CD4-positive, alpha-beta T cell treated with Interleukin-12 subunit alpha and Interleukin-12 subunit beta, for 1 hour (primary cell): ENCODE measurements at regions not wholly inside any gene's neighbourhood (a gene's known extent, or its start where the extent isn't known, plus 50 kb on each side); places are given as distances from the start of the nearest gene placed in this dataset.
"Not testable (repeated sequence)": the region's sequence is repeated elsewhere in the genome, so short reads cannot be mapped to it uniquely, and the experiment has no call there.

Source experiments
- DNase-seq: peaks from one replicate; pipeline ENCODE4 v3.0.0-alpha.2; 2020

DNA sequence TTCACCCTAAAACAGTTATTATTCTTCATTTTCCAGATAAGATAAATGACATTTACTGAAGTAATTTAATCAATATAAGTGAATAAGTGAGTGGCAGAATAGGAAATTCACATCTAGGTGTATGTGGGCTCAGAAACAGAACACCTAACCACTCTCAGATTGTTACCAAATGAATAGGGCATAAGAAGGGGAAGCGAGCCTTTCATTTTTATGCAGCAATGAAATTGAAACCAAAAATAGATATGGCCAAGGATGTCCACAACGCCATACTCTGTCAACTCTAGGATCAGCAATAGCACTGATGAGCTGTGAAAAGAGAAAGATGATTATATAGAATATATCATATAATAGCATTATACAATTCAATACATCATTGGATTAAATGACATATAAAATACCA, 398.1 kb upstream of the API5 start:
- no peak for DNase-seq

DNA sequence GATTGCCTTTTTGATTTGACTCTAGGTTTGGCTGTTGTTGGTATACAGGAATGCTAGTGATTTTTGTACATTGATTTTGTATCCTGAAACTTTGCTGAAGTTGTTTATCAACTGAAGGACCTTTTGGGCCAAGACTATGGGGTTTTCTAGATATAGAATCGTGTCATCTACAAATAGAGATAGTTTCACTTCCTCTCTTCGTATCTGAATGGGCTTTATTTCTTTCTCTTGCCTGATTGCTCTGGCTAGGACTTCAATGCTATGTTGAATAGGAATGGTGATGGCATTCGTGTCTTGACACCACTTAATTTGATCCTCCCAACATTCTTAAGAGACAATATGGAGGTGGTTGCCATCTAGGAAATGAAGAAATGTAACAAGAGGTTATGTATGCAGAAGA, 388.1 kb upstream of the API5 start:
- DNase-seq, result no peak

DNA sequence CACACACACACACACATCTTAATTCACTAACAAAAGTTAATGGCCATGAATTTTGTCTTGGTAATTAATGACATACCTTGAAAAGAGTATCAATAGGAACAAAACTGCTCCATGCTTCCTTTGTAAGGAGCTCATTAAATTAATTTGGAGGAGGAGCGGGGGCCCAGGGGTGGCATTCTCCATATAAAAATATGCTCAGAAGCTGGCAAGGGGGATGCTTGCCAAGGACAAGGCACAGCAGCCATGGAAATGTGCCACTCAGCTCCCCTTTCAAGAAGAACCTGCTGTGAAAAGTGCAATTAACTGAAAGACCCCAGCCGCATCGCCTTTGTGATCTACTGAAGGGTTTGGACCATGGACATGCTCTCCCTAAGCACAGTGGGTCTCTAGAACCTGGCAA, 385.9 kb upstream of the API5 start:
- DNase-seq, result no peak

DNA sequence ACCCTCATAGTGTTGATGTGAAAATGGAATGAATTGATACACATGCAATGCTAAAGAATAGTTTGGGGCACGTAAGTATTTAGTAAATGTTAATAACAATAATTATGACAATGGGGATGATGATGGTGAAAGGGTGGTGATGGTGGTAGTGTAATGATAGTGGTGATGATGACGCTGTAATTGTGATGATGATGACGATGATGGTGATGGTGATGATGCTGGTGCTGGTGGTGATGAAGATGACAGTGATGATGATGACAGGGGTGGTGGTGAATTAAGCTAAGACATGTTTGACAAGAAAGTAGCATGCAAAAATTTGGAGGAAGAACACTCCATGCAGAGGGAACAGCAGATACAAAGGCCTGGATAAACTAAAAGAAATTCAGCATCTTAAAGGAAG, 364.4 kb upstream of the API5 start:
- no peak for DNase-seq

DNA sequence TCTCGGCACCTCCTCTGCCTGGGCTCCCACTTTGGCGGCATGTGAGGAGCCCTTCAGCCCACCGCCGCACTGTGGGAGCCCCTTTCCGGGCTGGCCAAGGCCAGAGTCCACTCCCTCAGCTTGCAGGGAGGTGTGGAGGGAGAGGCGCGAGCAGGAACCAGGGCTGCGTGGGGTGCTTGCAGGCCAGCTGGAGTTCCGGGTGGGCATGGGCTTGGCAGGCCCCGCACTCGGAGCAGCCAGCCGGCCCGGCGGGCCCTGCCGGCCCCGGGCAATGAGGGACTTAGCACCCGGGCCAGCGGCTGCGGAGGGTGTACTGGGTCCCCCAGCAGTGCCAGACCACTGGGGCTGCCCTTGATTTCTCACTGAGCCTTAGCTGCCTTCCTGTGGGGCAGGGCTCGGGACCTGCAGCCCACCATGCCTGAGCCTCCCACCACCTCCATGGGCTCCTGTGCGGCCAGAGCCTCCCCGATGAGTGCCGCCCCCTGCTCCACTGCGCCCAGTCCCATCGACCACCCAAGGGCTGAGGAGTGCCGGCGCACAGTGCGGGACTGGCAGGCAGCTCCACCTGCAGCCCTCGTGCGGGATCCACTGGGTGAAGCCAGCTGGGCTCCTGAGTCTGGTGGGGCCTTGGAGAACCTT, 361.9 kb upstream of the API5 start:
- DNase-seq, result not testable (repeated sequence)

DNA sequence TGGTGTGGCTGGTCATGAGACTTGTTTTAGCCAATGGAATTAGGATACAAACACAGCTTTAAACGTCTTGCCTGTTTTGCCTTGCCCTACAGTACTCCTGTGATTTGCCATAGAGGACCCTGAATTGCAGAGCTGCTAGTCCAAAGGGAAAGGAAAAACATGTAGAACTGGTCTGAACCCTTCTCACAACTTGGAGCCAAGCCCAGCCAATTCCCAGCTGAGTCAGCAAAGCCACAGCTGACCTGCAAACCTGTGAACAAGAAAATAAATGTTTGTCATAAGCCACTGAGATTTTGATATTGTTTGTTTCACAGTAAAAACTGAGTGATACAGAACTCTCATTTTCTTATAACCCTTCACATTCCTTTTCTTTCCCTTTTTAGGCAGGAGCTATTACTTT, 360.5 kb upstream of the API5 start:
- DNase-seq, result no peak

DNA sequence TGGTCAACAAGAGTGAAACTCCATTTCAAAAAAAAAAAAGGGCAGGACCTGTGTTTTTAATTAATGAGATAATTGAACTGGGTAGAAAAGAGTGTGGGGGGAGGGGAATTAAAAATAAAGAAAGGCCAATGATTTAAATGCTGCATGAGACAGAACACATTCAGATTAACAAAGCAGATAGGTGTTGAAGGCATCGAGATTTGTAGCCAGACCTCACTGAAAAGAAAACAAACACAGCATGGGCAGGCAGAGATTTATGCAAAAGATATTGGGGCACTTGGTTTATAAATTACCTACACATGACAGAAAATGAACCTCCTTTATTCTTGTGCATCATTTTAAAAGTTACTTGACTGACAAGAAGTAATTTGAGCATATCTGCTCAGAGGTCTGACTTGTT, 354.0 kb upstream of the API5 start:
- no peak for DNase-seq

DNA sequence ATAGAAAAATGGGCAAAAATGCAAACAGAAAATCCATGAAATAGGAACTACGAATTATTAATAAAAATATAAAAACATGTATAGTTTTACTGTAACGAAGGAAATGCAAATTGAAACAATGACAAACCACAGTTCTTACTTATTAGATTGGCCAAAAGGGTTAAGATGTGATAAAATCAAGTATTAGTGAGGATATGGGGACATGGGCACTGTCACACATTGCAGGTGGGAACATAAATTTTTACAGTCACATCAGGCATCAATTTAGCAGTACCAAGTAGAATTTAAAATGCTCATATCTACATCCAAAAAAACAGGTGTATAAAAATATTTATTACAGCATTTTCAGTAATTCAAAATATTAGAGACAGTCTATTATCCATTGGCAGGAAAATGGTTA, 353.2 kb upstream of the API5 start:
- no peak for DNase-seq

DNA sequence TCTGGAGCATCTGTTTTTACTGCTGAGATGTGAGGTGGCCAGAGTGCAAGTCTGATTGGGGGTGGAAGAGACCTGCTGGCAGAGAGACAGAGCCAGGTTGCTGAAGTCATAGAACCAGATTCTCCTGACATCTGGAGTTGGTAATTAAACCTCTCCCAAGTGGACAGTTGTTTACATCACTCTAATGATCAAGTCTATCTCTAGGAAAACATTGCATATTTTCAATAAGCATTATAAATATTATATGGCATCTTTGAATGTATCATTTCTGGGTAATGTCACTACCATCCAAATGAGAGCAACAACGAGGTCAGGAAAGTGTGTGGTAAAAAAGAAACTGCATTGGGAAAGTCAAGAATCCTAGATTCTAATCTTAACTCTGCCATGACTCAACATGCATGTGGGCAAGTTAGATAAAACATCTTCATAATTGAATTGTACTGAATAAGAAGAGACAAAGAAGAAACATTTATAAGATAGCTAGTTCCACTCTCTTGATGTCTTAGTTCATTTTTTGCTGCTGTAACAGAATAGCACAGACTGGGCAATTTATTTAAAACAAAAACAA, 351.2 kb upstream of the API5 start:
- DNase-seq, result no peak

DNA sequence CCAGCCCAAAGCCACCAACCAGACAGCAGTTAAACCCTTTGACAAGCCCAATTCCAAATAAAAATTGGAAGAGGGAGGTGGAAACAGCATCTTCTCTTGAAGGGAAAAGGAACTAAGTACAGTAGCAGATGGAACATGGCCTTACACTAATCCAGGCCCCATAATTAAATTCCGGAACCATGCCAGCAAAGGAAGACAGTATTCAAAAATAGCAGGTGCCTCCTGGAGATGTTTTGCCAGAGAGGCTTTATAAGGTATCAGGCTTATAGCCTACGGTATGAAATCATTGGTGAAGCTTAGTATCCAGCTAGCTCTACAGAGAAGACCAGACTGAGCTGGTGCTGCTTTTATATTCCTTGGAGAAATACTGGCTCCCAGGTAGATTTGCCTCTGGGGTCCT, 344.1 kb upstream of the API5 start:
- DNase-seq, result no peak

DNA sequence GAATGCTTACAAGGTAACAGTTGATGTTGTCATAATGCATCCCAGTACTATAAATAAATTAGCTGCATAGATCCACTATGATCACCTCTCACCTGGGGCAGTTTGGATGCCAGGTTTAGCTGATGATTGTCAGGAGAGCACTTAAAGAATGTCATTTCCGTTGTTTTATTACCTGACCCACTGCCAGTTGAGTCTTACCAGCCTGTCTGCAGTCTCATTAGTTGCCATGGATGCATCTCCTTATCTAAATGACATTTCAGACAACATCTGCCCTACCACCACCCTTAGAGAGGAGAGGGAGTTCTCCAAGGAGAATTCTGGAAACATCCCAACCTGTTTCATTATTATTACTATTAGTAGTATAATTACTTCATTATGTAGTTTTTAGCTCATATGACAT, 339.1 kb upstream of the API5 start:
- DNase-seq, result no peak

DNA sequence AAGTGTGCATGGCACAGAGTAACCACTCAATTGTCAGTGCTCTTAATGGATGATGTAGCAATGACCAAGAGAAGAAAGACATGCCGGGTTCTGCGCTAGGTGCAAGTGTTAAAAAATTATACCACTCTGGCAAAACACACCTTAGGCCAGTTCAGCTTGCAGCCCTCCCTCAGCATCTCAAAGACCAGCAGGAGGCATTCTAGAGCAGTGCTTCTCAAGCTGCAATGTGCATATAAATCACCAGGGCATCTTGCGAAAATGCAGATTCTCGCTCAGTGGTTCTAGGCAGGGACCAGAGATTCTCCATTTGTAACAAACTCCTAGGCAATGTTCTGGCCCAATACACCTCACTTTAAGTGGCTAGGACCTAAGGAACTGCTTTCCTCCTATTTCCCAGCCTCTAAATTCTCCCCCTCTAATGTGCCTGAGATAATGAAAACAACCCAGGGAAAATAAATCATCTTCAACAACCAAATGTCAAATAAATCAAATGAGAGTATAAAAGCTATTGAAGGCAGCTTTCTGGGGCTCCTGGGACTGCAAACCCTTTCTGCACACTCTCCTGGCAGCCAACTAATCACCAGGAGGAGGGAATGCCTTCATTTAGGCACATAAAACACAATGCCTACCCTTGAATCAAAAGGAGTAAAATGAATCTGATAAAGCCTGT, 337.2 kb upstream of the API5 start:
- no peak for DNase-seq

DNA sequence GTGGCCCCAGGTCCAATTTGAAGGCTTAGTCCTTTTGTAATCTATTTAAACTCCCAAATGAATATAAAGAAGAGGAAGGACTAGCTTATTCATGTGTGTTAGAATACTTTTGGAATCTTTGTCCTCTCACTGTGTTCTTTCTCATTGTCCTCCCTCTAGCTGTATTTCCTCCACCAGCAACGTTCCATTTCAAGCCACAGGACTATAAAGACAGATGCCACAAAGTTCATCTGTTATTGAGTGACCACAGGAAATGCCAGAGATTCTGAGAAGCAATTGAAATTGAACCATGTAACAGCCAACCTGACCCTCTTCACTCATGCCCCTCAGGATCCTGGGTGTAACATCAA, 336.6 kb upstream of the API5 start:
- DNase-seq, result no peak

DNA sequence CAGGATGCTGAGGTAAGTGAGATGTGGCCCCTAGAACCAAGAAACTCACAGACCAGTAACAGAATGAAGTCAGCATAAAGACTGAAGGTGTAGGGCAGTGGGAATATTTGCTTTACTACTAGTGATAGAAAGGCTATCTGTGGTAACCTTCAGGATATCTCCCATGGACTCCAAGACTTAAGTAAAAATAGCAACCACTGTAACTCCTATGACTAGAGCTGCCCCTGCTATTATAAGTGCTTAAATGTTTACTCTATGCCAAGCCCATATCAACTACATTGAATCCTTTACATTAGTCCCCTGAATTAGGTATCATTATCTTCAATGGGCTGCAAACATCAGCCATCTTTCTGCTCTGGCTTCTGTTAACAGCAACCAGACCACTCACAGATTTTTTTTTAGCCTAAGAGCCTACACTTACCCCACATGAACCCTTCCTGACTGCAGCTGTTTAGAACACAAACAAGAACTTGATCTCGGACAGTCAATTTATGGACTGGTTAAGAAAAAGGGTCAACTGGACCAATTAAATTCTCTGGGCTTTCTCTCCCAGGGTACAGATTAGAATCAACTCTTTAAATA, 335.1 kb upstream of the API5 start:
- DNase-seq, result no peak

DNA sequence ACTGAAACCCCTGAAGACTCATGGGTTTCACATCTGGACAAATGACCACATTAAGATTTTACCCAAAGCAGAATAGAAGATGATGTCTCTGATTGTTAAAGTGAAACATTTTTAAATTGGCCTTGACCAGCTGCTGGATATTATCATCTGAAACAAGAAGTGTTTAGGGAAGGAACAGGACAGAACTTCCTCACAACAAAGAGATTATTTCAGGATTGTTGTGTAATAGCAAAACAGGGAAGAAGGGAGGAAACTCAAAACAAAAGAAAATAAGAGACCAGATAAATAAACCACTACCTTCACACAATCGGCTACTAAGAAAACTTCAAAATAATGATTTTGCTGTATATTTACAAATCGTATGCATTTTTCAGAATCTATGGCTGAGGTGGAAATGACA, 319.2 kb upstream of the API5 start:
- DNase-seq, result no peak

DNA sequence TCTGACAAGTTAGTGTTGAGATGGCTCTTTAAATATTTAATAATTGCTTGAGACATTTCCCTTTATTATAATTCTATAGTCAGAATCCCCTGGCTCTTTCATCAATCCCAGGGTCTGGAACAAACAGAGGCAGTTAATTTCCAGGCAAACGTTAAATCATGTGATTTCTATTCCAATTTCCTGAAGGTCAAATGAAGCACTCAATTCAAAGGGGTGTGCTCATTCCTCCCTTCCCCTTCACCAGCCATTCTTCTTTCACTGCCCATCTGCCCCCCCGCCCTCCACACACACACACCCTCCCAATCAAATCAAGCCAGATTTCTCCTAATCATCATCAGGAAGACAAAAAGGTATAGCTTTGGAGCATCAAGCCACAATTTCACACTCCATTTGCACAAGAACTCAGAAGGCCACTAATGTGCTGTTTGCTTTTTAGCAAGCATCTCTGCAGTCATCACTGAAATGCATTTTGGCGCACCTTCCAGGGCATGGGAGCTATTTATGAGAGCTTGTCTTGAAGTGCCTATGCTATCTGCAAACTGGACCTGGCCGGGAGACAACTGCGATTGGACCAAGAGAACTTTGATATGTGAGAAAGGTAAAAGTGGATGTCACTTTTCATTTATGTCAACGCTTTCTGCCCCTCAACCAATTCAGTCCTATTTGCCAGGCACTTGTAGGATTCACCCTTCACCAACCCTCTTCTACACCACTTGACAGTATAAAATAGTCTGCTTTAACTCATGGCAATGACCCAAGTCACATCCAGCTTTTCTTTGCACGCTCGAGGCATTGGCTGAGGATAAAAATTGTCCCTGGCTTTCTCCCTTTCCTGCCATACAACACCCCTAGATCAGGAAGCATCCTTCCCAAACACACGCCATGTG, 315.1 kb upstream of the API5 start:
- DNase-seq, result no peak

DNA sequence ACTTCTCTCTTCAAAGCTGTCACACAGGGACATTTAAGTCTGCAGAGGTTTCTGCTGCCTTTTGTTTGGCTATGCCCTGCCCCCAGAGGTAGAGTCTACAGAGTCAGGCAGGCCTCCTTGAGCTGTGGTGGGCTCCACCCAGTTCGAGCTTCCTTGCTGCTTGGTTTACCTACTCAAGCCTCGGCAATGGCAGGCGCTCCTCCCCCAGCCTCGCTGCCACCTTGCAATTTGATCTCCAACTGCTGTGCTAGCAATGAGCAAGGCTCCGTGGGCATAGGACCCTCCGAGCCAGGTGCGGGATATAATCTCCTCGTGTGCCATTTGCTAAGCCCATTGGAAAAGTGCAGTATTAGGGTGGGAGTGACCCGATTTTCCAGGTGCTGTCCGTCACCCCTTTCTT, 306.9 kb upstream of the API5 start:
- not testable (repeated sequence) for DNase-seq

DNA sequence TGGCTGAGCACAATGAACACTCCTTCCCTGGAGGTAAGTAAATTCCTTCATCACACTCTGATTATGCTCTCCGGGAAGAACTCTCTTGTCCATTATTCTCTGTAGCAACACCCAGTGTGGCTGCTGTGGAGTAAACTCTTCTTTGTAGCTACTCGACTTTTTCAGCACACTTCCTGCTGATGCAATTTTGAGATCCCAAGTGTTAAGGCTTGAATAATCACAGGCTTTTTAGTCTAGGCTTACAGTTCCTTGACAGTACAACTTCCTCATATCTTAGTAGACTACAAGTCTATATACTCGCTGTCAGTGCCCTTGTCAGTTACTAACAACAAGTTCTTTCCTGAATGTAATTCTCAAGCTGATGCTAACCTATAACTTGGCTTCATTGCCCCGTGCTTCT, 301.8 kb upstream of the API5 start:
- DNase-seq, result no peak

DNA sequence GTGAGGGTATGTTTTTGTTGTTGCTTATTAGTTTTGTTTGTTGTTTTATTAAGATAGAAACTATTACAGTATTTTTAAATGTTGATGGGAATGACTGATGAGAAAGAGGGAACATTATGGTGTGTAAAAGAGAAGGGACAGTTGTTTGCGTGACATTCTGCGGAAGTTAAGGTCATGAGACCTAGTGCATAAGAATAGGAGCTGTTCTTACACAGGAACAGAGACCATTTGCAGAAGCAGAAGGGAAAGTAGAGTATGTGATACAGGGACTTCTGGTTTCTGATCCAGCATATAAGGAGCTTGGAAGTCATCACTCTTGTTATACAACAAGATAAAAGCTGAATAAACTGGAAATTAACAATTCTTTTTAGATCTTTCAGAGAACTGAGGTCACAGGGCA, 299.2 kb upstream of the API5 start:
- no peak for DNase-seq

DNA sequence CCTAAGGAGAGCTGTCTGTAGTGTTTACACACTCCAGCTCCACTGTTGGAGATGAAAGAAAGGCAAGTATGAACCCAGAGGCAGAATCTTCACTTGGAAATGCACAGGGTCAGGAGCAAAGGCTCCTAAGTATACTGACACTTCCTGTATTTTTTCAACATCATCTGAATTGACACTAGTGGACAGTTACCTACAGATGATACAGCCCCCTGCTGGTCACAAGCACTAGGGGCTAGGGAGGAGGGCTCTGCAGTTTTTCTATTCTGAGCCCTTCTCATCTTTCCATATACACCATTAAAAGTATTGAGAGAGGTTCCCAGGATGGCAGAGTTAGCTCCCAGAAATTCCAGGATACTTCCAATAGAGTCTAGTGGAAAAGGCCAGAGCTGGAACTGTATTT, 290.3 kb upstream of the API5 start:
- DNase-seq, result no peak

DNA sequence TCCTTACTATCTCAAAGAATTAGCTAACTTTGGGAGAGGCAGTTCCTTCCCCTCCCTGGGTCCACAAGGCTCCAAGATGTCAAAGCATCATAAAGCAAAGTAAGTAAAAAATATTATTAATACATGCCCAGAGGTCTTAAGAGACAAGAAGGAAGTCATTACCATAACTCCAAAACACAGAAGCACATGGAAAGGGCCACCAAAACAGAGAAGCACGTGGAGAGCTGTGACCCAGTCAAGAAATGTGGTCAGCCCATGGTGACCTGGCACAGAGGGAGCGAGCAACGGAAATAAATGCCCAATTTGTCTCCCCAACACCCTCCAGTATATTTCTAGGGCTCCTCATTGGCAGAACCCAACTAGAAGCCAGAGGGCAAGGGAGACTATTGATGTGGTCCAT, 277.5 kb upstream of the API5 start:
- no peak for DNase-seq

DNA sequence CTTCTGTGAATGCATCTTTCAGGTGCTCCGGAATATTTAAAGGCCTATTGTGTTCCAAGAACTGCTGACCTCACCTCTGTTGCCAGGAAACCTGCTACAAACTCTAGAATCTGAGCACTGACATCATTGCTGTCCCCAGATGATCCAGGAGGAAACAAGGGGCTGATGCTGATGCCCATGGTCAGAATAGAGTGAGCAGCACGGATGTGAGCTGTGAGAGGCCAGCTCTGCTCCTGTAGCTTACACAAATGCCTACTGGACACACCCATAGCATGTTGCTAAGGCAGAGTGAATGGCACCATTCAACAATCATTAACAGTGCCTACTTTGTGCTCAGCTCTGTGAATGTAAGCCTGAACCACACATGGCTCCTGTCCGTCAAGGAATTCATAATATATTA, 276.7 kb upstream of the API5 start:
- DNase-seq, result no peak

DNA sequence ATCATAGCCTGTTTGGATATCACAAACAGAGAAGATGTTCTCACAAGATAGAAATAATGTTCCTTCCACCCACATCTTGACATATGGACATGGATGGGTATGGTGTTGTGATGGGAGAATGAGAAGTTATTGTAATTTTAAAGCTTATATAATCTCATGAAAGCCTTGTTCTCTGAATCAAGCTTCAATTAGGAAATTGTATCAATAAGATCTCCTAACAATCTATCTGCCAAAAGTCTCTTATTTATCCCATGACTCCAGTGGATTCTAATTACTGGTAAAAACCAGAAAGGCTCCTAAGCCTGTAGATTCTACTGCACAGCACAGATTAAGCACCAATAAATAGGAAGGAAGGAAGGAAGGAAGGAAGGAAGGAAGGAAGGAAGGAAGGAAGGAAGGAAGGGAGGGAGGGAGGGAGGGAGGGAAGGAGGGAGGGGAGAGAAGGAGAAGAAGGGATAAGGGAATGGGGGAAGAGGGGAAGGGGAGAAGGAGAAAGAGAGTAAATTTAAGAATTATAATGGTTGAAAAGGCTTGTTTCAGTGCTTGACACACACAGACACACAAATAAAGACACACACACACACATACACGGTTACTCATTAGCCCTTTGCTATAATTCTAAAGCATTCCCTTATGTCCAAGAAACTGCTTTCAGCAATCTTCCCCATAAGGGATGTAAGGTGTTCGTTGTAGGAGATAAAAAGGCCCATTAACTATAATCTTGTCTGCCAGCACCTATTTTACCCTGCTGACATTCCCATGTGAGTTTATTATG, 258.0 kb upstream of the API5 start:
- no peak for DNase-seq
